ENCODE measurements at regions not wholly inside any gene's neighbourhood (a gene's known extent, or its start where the extent isn't known, plus 50 kb on each side); places are given as distances from the start of the nearest gene placed in this dataset.

- DNase-seq: no peak
- in situ Hi-C loops (cut with MboI; ENCODE audit: low pct_ligation_motif_present in 1 of 4, low pct_unique_long_range_greater_than_20kb in 1 of 4, low sequenced_read_pairs in 3 of 4) (no loop called here), intact Hi-C loops (cut with DNase I; ENCODE audit: low total_unique reads) (no loop called here)
- H3K4me3 ChIP-seq: no peak overlapping the region
- H3K27me3 ChIP-seq: no peaks in the 10 kb centered on the region
- H3K36me3 ChIP-seq: no peaks in the 10 kb centered on the region
- H3K4me1 ChIP-seq: no peaks in the 10 kb centered on the region
- 41 to 48% methylated on average over 2 to 3 of the region's 3 CpGs for WGBS, 2 donors (ENCODE audit: low coverage in 1 of 2)
- H3K9me3 ChIP-seq: no peaks in the 10 kb centered on the region
- TF ChIP-seq, protein P1, sequence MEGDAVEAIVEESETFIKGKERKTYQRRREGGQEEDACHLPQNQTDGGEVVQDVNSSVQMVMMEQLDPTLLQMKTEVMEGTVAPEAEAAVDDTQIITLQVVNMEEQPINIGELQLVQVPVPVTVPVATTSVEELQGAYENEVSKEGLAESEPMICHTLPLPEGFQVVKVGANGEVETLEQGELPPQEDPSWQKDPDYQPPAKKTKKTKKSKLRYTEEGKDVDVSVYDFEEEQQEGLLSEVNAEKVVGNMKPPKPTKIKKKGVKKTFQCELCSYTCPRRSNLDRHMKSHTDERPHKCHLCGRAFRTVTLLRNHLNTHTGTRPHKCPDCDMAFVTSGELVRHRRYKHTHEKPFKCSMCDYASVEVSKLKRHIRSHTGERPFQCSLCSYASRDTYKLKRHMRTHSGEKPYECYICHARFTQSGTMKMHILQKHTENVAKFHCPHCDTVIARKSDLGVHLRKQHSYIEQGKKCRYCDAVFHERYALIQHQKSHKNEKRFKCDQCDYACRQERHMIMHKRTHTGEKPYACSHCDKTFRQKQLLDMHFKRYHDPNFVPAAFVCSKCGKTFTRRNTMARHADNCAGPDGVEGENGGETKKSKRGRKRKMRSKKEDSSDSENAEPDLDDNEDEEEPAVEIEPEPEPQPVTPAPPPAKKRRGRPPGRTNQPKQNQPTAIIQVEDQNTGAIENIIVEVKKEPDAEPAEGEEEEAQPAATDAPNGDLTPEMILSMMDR (IDR thresholded peaks at IDR 0.05): no peak
- no peak for TF ChIP-seq POLR2A (IDR thresholded peaks at IDR 0.05)
- no peak for TF ChIP-seq EP300 (IDR thresholded peaks at IDR 0.05; ENCODE audit: low read depth)
- TF ChIP-seq POLR2AphosphoS5 (IDR thresholded peaks at IDR 0.05): no peak
- H3K27ac ChIP-seq: no peak overlapping the region
Observed at GRCh38 chr6:165013701-165014100, 295.7 kb downstream of the C6orf118 start.

DNA sequence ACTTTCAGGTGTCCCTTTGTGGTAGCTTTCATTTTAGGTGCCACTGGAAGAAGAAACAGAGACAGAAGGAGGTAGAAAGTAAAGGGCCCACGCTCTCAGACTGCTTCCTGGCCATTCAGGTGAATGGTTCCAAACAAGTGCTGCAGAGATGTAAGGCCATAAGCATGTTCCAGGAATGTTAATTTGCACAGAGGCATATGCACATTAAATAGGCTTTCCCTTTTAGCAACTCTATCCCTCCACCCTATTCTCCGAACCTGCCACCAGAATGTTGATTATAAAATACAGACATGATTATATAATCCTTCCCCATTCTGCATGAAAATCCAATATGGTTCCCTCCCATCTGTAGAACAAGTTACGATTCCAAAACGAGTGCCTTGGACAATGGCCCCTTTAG is 297.2 kb downstream of the C6orf118 start:
- no peak for DNase-seq
- Histone ChIP-seq H3K4me1 (no peaks in the 10 kb centered on the region), H3K4me3 (no peak overlapping the region), H3K27me3 (no peaks in the 10 kb centered on the region), H3K9me3 (no peaks in the 10 kb centered on the region), H3K36me3 (no peaks in the 10 kb centered on the region), H3K27ac (no peak overlapping the region)
- TF ChIP-seq POLR2AphosphoS5 (IDR thresholded peaks at IDR 0.05) (no peak), EP300 (IDR thresholded peaks at IDR 0.05; ENCODE audit: low read depth) (no peak), POLR2A (IDR thresholded peaks at IDR 0.05) (no peak)
- TF ChIP-seq, protein P1 (IDR thresholded peaks at IDR 0.05): no peak
- in situ Hi-C loops (cut with MboI; ENCODE audit: low pct_ligation_motif_present in 1 of 4, low pct_unique_long_range_greater_than_20kb in 1 of 4, low sequenced_read_pairs in 3 of 4): no loop called here
- WGBS, 2 donors (ENCODE audit: low coverage in 1 of 2): 61 to 70% methylated on average over 4 of the region's 4 CpGs
- intact Hi-C loops (cut with DNase I; ENCODE audit: low total_unique reads): no loop called here

GRCh38 chr6:165010556-165011535 is 298.6 kb downstream of the C6orf118 start:
- TF ChIP-seq POLR2AphosphoS5 (IDR thresholded peaks at IDR 0.05) (no peak), POLR2A (IDR thresholded peaks at IDR 0.05) (no peak), EP300 (IDR thresholded peaks at IDR 0.05; ENCODE audit: low read depth) (no peak)
- TF ChIP-seq, protein P1 (IDR thresholded peaks at IDR 0.05): no peak
- in situ Hi-C loops (cut with MboI; ENCODE audit: low pct_ligation_motif_present in 1 of 4, low pct_unique_long_range_greater_than_20kb in 1 of 4, low sequenced_read_pairs in 3 of 4): no loop called here

GRCh38 chr6:165008971-165009370 is 300.4 kb downstream of the C6orf118 start:
- Histone ChIP-seq H3K36me3 (no peaks in the 10 kb centered on the region), H3K9me3 (no peaks in the 10 kb centered on the region), H3K27ac (no peak overlapping the region), H3K4me1 (no peaks in the 10 kb centered on the region), H3K4me3 (no peak overlapping the region), H3K27me3 (no peaks in the 10 kb centered on the region)
- 85 to 95% methylated on average over 4 of the region's 4 CpGs for WGBS, 2 donors (ENCODE audit: low coverage in 1 of 2)
- TF ChIP-seq POLR2AphosphoS5 (IDR thresholded peaks at IDR 0.05) (no peak), EP300 (IDR thresholded peaks at IDR 0.05; ENCODE audit: low read depth) (no peak), POLR2A (IDR thresholded peaks at IDR 0.05) (no peak)
- TF ChIP-seq, protein P1 (IDR thresholded peaks at IDR 0.05): no peak
- in situ Hi-C loops (cut with MboI; ENCODE audit: low pct_ligation_motif_present in 1 of 4, low pct_unique_long_range_greater_than_20kb in 1 of 4, low sequenced_read_pairs in 3 of 4): no loop called here
- DNase-seq: no peak
- intact Hi-C loops (cut with DNase I; ENCODE audit: low total_unique reads): no loop called here

More at GRCh38 chr6:165010556-165011535, 298.6 kb downstream of the C6orf118 start:
- 40 to 68% methylated on average over 1 to 5 of the region's 5 CpGs for WGBS, 2 donors (ENCODE audit: low coverage in 1 of 2)
- Histone ChIP-seq H3K4me1 (no peaks in the 10 kb centered on the region), H3K27me3 (no peaks in the 10 kb centered on the region), H3K4me3 (no peak overlapping the region), H3K9me3 (no peaks in the 10 kb centered on the region), H3K36me3 (no peaks in the 10 kb centered on the region), H3K27ac (no peak overlapping the region)
- no peak for DNase-seq
- intact Hi-C loops (cut with DNase I; ENCODE audit: low total_unique reads): no loop called here
